ENCODE measurements at regions not wholly inside any gene's neighbourhood (a gene's known extent, or its start where the extent isn't known, plus 50 kb on each side); places are given as distances from the start of the nearest gene placed in this dataset.

DNA sequence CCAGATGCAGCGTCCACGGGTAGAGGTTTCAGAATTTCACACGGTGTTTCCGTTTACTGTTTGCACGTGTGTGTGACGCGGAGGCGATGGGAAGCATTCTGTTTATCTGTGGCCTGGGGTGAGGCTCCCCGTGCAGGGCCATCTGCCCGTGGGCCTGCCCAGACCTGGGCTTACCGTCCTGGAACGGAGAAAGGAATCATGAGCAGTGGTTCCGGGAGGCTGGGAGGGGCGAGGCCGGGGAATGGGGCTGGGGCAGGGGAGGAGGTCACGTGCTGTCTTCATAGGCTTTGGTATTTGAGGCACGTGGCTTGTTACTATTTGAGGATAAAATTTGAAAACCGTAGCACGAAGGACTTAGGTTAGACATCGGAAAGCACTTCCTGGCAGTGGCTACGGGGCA, 77.9 kb downstream of the RTP5 start:
- TF ChIP-seq, protein P1, sequence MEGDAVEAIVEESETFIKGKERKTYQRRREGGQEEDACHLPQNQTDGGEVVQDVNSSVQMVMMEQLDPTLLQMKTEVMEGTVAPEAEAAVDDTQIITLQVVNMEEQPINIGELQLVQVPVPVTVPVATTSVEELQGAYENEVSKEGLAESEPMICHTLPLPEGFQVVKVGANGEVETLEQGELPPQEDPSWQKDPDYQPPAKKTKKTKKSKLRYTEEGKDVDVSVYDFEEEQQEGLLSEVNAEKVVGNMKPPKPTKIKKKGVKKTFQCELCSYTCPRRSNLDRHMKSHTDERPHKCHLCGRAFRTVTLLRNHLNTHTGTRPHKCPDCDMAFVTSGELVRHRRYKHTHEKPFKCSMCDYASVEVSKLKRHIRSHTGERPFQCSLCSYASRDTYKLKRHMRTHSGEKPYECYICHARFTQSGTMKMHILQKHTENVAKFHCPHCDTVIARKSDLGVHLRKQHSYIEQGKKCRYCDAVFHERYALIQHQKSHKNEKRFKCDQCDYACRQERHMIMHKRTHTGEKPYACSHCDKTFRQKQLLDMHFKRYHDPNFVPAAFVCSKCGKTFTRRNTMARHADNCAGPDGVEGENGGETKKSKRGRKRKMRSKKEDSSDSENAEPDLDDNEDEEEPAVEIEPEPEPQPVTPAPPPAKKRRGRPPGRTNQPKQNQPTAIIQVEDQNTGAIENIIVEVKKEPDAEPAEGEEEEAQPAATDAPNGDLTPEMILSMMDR (conservative IDR thresholded peaks at IDR 0.05): no peak
- TF ChIP-seq ZFX (IDR thresholded peaks at IDR 0.05): no peak
